ENCODE measurements at regions not wholly inside any gene's neighbourhood (a gene's known extent, or its start where the extent isn't known, plus 50 kb on each side); places are given as distances from the start of the nearest gene placed in this dataset.

DNA sequence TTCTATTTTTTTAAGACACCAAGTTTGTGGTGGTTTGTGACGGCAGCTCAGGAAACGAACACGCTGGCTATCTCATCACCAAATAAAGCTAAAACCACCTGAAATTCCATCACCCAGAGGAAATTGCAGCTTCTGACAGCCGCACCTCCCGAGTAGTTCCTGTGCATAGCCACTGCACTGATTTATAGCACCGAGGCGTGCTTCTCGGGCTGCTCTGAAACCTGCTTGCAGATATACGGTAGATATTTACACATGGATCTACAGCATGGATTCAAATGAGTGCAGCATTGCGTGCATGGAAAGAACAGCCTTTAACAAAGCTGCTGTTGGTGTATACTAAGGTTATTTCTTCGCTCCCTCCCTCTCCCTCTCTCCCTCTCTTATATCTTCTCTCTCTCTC, 153.8 kb downstream of the PHF2 start:
- TF ChIP-seq, protein P1, sequence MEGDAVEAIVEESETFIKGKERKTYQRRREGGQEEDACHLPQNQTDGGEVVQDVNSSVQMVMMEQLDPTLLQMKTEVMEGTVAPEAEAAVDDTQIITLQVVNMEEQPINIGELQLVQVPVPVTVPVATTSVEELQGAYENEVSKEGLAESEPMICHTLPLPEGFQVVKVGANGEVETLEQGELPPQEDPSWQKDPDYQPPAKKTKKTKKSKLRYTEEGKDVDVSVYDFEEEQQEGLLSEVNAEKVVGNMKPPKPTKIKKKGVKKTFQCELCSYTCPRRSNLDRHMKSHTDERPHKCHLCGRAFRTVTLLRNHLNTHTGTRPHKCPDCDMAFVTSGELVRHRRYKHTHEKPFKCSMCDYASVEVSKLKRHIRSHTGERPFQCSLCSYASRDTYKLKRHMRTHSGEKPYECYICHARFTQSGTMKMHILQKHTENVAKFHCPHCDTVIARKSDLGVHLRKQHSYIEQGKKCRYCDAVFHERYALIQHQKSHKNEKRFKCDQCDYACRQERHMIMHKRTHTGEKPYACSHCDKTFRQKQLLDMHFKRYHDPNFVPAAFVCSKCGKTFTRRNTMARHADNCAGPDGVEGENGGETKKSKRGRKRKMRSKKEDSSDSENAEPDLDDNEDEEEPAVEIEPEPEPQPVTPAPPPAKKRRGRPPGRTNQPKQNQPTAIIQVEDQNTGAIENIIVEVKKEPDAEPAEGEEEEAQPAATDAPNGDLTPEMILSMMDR (IDR thresholded peaks at IDR 0.05; ENCODE audit: control insufficient read depth, extremely low read depth, insufficient read depth), result no peak
- no peak for DNase-seq (ENCODE audit: low read depth)
- H3K4me3 ChIP-seq (ENCODE audit: low read depth, low read length), result no peak overlapping the region
